ENCODE measurements at regions not wholly inside any gene's neighbourhood (a gene's known extent, or its start where the extent isn't known, plus 50 kb on each side); places are given as distances from the start of the nearest gene placed in this dataset.

DNA sequence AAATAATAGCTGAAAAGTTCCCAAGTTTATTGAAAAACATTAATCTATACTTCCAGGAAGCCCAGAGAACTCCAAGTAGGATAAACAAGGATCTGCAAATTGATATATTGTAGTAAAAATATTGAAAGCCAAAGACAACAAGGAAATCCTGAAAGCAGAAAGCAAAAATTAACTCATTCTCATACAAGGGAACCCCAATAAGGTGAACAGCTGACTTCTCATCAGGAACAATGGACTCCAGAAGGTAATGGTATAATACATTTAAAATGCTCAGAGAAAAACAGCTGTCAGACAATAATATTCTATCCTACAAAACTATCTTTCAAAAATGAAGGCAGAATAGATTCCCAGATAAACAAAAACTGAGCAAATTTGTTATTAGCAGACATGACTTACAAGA is 138.1 kb upstream of the BMP4 start:
- H3K4me1 Mint-ChIP-seq, result no peaks in the 10 kb centered on the region
- TF ChIP-seq, protein P1, sequence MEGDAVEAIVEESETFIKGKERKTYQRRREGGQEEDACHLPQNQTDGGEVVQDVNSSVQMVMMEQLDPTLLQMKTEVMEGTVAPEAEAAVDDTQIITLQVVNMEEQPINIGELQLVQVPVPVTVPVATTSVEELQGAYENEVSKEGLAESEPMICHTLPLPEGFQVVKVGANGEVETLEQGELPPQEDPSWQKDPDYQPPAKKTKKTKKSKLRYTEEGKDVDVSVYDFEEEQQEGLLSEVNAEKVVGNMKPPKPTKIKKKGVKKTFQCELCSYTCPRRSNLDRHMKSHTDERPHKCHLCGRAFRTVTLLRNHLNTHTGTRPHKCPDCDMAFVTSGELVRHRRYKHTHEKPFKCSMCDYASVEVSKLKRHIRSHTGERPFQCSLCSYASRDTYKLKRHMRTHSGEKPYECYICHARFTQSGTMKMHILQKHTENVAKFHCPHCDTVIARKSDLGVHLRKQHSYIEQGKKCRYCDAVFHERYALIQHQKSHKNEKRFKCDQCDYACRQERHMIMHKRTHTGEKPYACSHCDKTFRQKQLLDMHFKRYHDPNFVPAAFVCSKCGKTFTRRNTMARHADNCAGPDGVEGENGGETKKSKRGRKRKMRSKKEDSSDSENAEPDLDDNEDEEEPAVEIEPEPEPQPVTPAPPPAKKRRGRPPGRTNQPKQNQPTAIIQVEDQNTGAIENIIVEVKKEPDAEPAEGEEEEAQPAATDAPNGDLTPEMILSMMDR (IDR thresholded peaks at IDR 0.05; ENCODE audit: unreplicated experiment), result no peak

DNA sequence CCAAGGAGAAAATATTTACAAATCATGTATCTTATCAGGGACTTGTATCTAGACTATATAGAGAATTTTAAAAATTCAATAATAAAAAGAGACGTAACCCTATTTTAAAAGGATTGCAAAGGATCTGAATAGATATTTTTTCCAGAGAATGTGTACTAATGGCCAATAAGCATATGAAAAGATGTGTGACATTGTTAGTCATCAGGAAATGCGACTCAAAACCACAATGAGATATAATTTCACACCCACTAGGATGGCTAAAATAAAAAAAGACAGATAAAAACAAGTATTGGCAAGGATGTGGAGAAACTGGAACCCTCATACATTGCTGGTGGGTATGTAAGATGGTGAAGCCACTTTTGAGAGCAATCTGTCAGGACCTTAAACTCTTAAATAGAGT is 141.9 kb upstream of the BMP4 start:
- TF ChIP-seq, protein P1 (IDR thresholded peaks at IDR 0.05; ENCODE audit: unreplicated experiment), result no peak
- H3K4me3 Mint-ChIP-seq, result no peak overlapping the region

More for the DNA sequence above, 138.1 kb upstream of the BMP4 start:
- H3K9me3 Mint-ChIP-seq, result peaks cover 65% of the 10 kb centered on the region
- H3K27ac Mint-ChIP-seq, result no peak overlapping the region
- no peak overlapping the region for H3K4me3 Mint-ChIP-seq
- DNase-seq (ENCODE audit: low spot score in 2 of 2, unreplicated experiment in 2 of 2), result no peak
- no peaks in the 10 kb centered on the region for H3K27me3 Mint-ChIP-seq (ENCODE audit: low read depth)
- H3K36me3 Mint-ChIP-seq, result peaks cover 6% of the 10 kb centered on the region

DNA sequence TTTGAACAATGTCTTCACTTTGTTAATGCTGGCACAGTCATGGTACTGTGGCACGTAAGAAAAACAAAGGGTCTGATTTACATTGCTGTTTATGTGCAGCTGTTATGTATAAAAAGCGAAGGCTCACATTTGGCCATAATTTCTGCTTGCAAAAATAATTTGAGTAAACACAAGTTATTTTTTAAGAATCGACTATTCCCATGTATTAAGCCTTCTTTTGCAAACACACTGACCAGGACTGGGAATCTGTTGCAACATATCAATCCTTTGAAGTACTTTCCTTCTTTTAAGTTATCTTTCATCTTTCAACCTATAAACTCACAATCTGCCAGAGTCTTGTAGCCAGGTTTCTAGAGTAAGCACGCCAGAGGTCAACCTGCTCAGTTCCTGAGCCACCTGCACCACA is 145.4 kb upstream of the BMP4 start:
- TF ChIP-seq, protein P1 (IDR thresholded peaks at IDR 0.05; ENCODE audit: unreplicated experiment), result no peak
- Mint-ChIP-seq H3K9me3 (peaks cover 4% of the 10 kb centered on the region), H3K4me1 (peaks cover 17% of the 10 kb centered on the region), H3K36me3 (no peaks in the 10 kb centered on the region), H3K4me3 (no peak overlapping the region), H3K27ac (no peak overlapping the region), H3K27me3 (ENCODE audit: low read depth) (no peaks in the 10 kb centered on the region)
- DNase-seq (ENCODE audit: low spot score in 2 of 2, unreplicated experiment in 2 of 2), result no peak

More for the DNA sequence above, 141.9 kb upstream of the BMP4 start:
- DNase-seq (ENCODE audit: low spot score in 2 of 2, unreplicated experiment in 2 of 2), result no peak
- peaks cover 6% of the 10 kb centered on the region for H3K36me3 Mint-ChIP-seq
- H3K27ac Mint-ChIP-seq, result no peak overlapping the region
- no peaks in the 10 kb centered on the region for H3K27me3 Mint-ChIP-seq (ENCODE audit: low read depth)
- H3K9me3 Mint-ChIP-seq, result peaks cover 31% of the 10 kb centered on the region
- H3K4me1 Mint-ChIP-seq, result peaks cover 5% of the 10 kb centered on the region

DNA sequence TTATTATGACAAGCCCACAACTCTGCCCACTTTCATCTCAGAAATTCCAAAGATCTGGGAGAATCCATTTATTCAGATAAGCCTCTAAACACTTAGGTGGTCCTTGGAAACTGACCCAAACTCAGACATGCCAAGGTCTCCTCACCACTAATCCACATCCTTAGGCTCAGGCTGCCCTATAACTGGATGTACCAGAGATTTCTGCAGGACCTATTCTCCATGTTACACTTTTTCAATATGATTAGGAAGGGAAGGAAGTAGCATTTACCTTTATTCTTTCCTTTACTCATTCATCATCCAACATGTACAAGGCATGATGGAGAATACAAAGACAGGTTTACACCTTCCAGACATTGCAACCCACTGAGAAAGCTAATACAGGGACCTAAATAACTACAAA is 145.9 kb upstream of the BMP4 start:
- Mint-ChIP-seq H3K27ac (no peak overlapping the region), H3K4me3 (no peak overlapping the region), H3K9me3 (peaks cover 4% of the 10 kb centered on the region), H3K4me1 (peaks cover 20% of the 10 kb centered on the region), H3K36me3 (no peaks in the 10 kb centered on the region), H3K27me3 (ENCODE audit: low read depth) (no peaks in the 10 kb centered on the region)
- TF ChIP-seq, protein P1 (IDR thresholded peaks at IDR 0.05; ENCODE audit: unreplicated experiment), result no peak
- no peak for DNase-seq (ENCODE audit: low spot score in 2 of 2, unreplicated experiment in 2 of 2)

DNA sequence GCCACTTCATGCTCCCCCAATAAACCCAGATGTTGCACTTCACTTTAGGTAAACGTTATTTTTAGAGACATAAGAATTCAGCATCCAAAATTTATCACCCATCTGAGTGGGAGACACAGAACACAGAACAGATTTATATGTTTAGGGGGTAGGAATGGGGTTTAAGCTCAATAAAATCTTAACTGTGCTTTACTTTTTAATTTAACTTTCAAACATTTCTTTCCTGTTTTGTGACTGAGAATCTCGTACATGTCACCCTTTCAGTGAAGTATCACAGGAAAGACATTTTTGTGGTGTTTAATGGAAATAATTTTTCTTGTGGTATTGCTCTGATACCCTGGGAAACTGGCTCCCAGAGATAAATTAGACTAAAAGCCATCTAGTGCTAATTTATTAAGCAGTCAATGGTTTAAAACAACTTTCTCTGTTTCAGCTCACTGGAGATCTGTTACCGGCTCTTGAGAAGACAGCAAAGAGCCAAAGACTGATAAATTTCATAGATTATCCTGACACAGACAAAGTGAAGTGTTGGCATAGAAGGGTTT is 148.0 kb upstream of the BMP4 start:
- H3K4me1 Mint-ChIP-seq, result peaks cover 25% of the 10 kb centered on the region
- H3K27me3 Mint-ChIP-seq (ENCODE audit: low read depth), result no peaks in the 10 kb centered on the region
- no peak overlapping the region for H3K4me3 Mint-ChIP-seq
- DNase-seq (ENCODE audit: low spot score in 2 of 2, unreplicated experiment in 2 of 2), result no peak
- TF ChIP-seq, protein P1 (IDR thresholded peaks at IDR 0.05; ENCODE audit: unreplicated experiment), result no peak
- H3K27ac Mint-ChIP-seq, result no peak overlapping the region
- H3K9me3 Mint-ChIP-seq, result no peaks in the 10 kb centered on the region
- H3K36me3 Mint-ChIP-seq, result no peaks in the 10 kb centered on the region

DNA sequence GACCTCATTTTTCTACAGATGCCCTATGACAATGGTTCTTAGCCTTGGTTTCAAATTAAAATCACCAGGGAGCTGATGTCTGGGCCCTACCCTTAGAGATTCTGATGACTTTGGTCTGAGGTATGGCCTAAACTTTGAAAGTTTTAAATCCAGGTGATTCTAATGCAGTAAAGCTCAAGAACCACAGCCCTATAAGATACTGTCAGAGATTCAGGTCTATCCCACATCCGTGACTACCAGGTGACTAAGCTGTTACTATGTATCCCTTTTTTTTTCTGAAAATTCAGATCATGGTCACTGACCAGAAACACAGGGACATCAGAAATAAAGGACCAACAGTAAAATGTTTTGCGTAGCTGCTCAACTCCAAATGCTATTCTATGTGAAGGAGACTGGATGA is 148.8 kb upstream of the BMP4 start:
- no peaks in the 10 kb centered on the region for H3K27me3 Mint-ChIP-seq (ENCODE audit: low read depth)
- peaks cover 25% of the 10 kb centered on the region for H3K4me1 Mint-ChIP-seq
- no peak for DNase-seq (ENCODE audit: low spot score in 2 of 2, unreplicated experiment in 2 of 2)

More for the DNA sequence above, 148.8 kb upstream of the BMP4 start:
- Mint-ChIP-seq H3K9me3 (no peaks in the 10 kb centered on the region), H3K36me3 (no peaks in the 10 kb centered on the region), H3K4me3 (no peak overlapping the region), H3K27ac (no peak overlapping the region)
- TF ChIP-seq, protein P1 (IDR thresholded peaks at IDR 0.05; ENCODE audit: unreplicated experiment), result no peak

Measured in mesothelial cell of epicardium (in vitro differentiated cells).